Stimulated activated CD8-positive, alpha-beta memory T cell treated with anti-CD3 and anti-CD28 coated beads, Interleukin-4, amount 100 ng/mL, for 4 hours (primary cell): ENCODE measurements at regions not wholly inside any gene's neighbourhood (a gene's known extent, or its start where the extent isn't known, plus 50 kb on each side); places are given as distances from the start of the nearest gene placed in this dataset.

Experiments
- DNase-seq, 2 donors: peaks; one replicate each; pipeline ENCODE4 v3.0.0-alpha.2; 2020; ENCODE audit warnings: low read depth in 2 of 2, low spot score in 1 of 2

GRCh38 chr4:14087921-14088320 lies 460.4 kb upstream of the BOD1L1 start:
- DNase-seq = no peak

- DNase-seq = no peak
Observed at GRCh38 chr4:14091531-14091930, 464.0 kb upstream of the BOD1L1 start.

- DNase-seq = no peak
Observed at GRCh38 chr4:14091966-14092365, 464.4 kb upstream of the BOD1L1 start.

- DNase-seq = no peak
Observed at GRCh38 chr4:14092741-14093140, 465.2 kb upstream of the BOD1L1 start.

- DNase-seq = no peak
Observed at GRCh38 chr4:14095831-14096230, 468.3 kb upstream of the BOD1L1 start.

- DNase-seq = no peak
Observed at GRCh38 chr4:14096396-14096965, 469.0 kb upstream of the BOD1L1 start.

- no peak for DNase-seq
Observed at GRCh38 chr4:14100349-14100748, 472.8 kb upstream of the BOD1L1 start.

GRCh38 chr4:14110407-14110806 lies 482.9 kb upstream of the BOD1L1 start:
- DNase-seq = no peak

GRCh38 chr4:14111730-14112181 lies 484.2 kb upstream of the BOD1L1 start:
- DNase-seq = no peak

- no peak for DNase-seq
Observed at GRCh38 chr4:14115106-14115505, 487.6 kb upstream of the BOD1L1 start.

- no peak for DNase-seq
Observed at GRCh38 chr4:14117575-14118238, 490.2 kb upstream of the BOD1L1 start.

GRCh38 chr4:14124816-14125215 lies 497.3 kb upstream of the BOD1L1 start:
- DNase-seq = no peak

GRCh38 chr4:14125375-14126129 lies 498.0 kb upstream of the BOD1L1 start:
- DNase-seq = no peak

- no peak for DNase-seq
Observed at GRCh38 chr4:14130551-14130950, 503.0 kb upstream of the BOD1L1 start.

GRCh38 chr4:14131335-14131734 lies 503.8 kb upstream of the BOD1L1 start:
- DNase-seq = no peak

- no peak for DNase-seq
Observed at GRCh38 chr4:14132301-14132700, 504.8 kb upstream of the BOD1L1 start.

- DNase-seq = no peak
Observed at GRCh38 chr4:14138106-14138505, 510.6 kb upstream of the BOD1L1 start.

GRCh38 chr4:14143892-14144291 lies 516.4 kb upstream of the BOD1L1 start:
- no peak for DNase-seq

- DNase-seq = no peak
Observed at GRCh38 chr4:14149176-14150053, 521.9 kb upstream of the BOD1L1 start.

GRCh38 chr4:14151101-14151500 lies 523.6 kb upstream of the BOD1L1 start:
- DNase-seq = no peak

GRCh38 chr4:14152834-14153519 lies 525.5 kb upstream of the BOD1L1 start:
- no peak for DNase-seq
